ENCODE measurements at regions not wholly inside any gene's neighbourhood (a gene's known extent, or its start where the extent isn't known, plus 50 kb on each side); places are given as distances from the start of the nearest gene placed in this dataset.

GRCh38 chr19:31664997-31665396, 315.8 kb upstream of the TSHZ3 start:
- TF ChIP-seq EP300 (IDR thresholded peaks at IDR 0.05) (no peak), POLR2A (IDR thresholded peaks at IDR 0.05; ENCODE audit: low read depth) (no peak), CTCF (IDR thresholded peaks at IDR 0.05) (no peak)

All from esophagus muscularis mucosa (tissue), 4 donors.